Smooth muscle cell (in vitro differentiated cells): ENCODE measurements at regions not wholly inside any gene's neighbourhood (a gene's known extent, or its start where the extent isn't known, plus 50 kb on each side); places are given as distances from the start of the nearest gene placed in this dataset.

Experiments used
- DNase-seq: peaks from one replicate; lab custom pipeline; 2025; ENCODE audit not compliant: unreplicated experiment; lab: John Stamatoyannopoulos, UW
- H2AFZ ChIP-seq: fragments of 200-600 bp; sonication (generic); 2 replicates; pipeline ENCODE4 v1.6.0; 2016; ENCODE audit warnings: antibody characterized with exemption, low read depth, mild to moderate bottlenecking
- H3F3A ChIP-seq: fragments of 200-600 bp; sonication (generic); 2 replicates; pipeline ENCODE4 v1.6.0; 2017; ENCODE audit warnings: antibody characterized with exemption, low read depth
- H3K27ac ChIP-seq: fragments of 200-600 bp; sonication (generic); 2 replicates; pipeline ENCODE4 v1.5.1; 2016; ENCODE audit warnings: low read depth, mild to moderate bottlenecking
- H3K27me3 ChIP-seq: fragments of 200-600 bp; sonication (generic); 2 replicates; pipeline ENCODE4 v1.6.1; 2016; ENCODE audit warnings: low read depth, mild to moderate bottlenecking
- H3K36me3 ChIP-seq: fragments of 200-600 bp; sonication (generic); 2 replicates; pipeline ENCODE4 v1.5.1; 2016; ENCODE audit warnings: low read depth
- H3K4me1 ChIP-seq: fragments of 200-600 bp; sonication (generic); 2 replicates; pipeline ENCODE4 v1.5.1; 2016; ENCODE audit warnings: low read depth
- H3K4me2 ChIP-seq: fragments of 200-600 bp; sonication (generic); 2 replicates; pipeline ENCODE4 v1.6.0; 2016; ENCODE audit warnings: mild to moderate bottlenecking
- H3K4me3 ChIP-seq: fragments of 200-600 bp; sonication (generic); 2 replicates; pipeline ENCODE4 v1.5.1; 2016; ENCODE audit warnings: mild to moderate bottlenecking
- H3K79me2 ChIP-seq: fragments of 200-600 bp; sonication (generic); 2 replicates; pipeline ENCODE4 v1.6.0; 2016; ENCODE audit warnings: low read depth, mild to moderate bottlenecking
- H3K9ac ChIP-seq: fragments of 200-600 bp; sonication (generic); 2 replicates; pipeline ENCODE4 v1.6.0; 2016; ENCODE audit warnings: low read depth
- H3K9me3 ChIP-seq: fragments of 200-600 bp; sonication (generic); replicated peaks from 2 replicates; pipeline ENCODE4 v1.5.1; 2016; ENCODE audit warnings: low read depth
- H4K20me1 ChIP-seq: fragments of 200-600 bp; sonication (generic); 2 replicates; pipeline ENCODE4 v1.6.0; 2016; ENCODE audit warnings: low read depth
- WGBS: methylation state at CpG from one replicate; pipeline ENCODE4 v1.1.7; 2016; ENCODE audit warnings: low lambda C conversion rate; 5-methylcytosine and 5-hydroxymethylcytosine counted together
- TF ChIP-seq, protein P1 (sequence below): fragments of 200-600 bp; sonication (generic); IDR thresholded peaks from 2 replicates; pipeline ENCODE4 v1.5.1; 2017; ENCODE audit warnings: borderline replicate concordance, mild to moderate bottlenecking, antibody characterized with exemption; ENCODE audit not compliant: insufficient read depth, poor library complexity, severe bottlenecking

GRCh38 chr2:60391230-60391629, 162.2 kb downstream of the BCL11A start:
- Histone ChIP-seq H3K27ac (no peak overlapping the region), H3K36me3 (no peaks in the 10 kb centered on the region), H3F3A (no peaks in the 10 kb centered on the region), H3K9ac (no peak overlapping the region), H2AFZ (no peak overlapping the region), H3K4me2 (no peak overlapping the region), H3K4me1 (no peaks in the 10 kb centered on the region), H3K27me3 (no peaks in the 10 kb centered on the region), H3K4me3 (no peak overlapping the region), H3K79me2 (no peaks in the 10 kb centered on the region), H4K20me1 (no peaks in the 10 kb centered on the region), H3K9me3 (no peaks in the 10 kb centered on the region)
- WGBS: 87% methylated on average over 6 of the region's 6 CpGs
- no peak for DNase-seq
- TF ChIP-seq, protein P1, sequence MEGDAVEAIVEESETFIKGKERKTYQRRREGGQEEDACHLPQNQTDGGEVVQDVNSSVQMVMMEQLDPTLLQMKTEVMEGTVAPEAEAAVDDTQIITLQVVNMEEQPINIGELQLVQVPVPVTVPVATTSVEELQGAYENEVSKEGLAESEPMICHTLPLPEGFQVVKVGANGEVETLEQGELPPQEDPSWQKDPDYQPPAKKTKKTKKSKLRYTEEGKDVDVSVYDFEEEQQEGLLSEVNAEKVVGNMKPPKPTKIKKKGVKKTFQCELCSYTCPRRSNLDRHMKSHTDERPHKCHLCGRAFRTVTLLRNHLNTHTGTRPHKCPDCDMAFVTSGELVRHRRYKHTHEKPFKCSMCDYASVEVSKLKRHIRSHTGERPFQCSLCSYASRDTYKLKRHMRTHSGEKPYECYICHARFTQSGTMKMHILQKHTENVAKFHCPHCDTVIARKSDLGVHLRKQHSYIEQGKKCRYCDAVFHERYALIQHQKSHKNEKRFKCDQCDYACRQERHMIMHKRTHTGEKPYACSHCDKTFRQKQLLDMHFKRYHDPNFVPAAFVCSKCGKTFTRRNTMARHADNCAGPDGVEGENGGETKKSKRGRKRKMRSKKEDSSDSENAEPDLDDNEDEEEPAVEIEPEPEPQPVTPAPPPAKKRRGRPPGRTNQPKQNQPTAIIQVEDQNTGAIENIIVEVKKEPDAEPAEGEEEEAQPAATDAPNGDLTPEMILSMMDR: no peak

DNA sequence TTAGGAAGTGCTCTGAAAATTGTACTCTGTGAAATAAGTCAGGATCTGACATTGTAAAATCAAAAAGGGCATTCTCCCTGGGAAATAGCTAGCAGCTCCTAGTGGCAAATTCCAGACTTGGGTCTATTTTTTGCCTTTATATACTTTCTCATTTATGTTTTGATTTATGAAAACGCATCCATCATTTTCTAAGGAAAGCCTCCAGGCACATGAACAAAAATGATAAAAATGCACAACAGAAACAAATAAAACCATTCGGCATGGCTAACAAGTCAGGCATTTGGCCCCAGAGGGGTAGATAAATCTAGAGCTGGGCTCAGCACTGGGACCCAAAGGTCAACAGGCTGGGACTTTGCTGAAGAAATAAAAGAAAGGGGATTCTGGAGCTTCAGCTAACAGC, 167.0 kb downstream of the BCL11A start:
- peaks cover 5% of the 10 kb centered on the region for H3K4me1 ChIP-seq
- no peak for DNase-seq
- no peaks in the 10 kb centered on the region for H3K27me3 ChIP-seq
- no peak overlapping the region for H3K9ac ChIP-seq
- no peak overlapping the region for H3K4me3 ChIP-seq
- no peaks in the 10 kb centered on the region for H3K9me3 ChIP-seq
- no peak overlapping the region for H3K4me2 ChIP-seq
- H4K20me1 ChIP-seq: no peaks in the 10 kb centered on the region
- no peaks in the 10 kb centered on the region for H3K36me3 ChIP-seq
- TF ChIP-seq, protein P1: no peak
- H3F3A ChIP-seq: no peaks in the 10 kb centered on the region
- H3K79me2 ChIP-seq: no peaks in the 10 kb centered on the region
- 54% methylated on average over 2 of the region's 2 CpGs for WGBS
- H3K27ac ChIP-seq: no peak overlapping the region
- no peak overlapping the region for H2AFZ ChIP-seq

GRCh38 chr2:60385648-60386047, 167.8 kb downstream of the BCL11A start:
- H3K27me3 ChIP-seq: no peaks in the 10 kb centered on the region
- no peaks in the 10 kb centered on the region for H3F3A ChIP-seq
- no peaks in the 10 kb centered on the region for H3K79me2 ChIP-seq
- H4K20me1 ChIP-seq: no peaks in the 10 kb centered on the region
- no peak overlapping the region for H3K4me3 ChIP-seq
- H3K9ac ChIP-seq: no peak overlapping the region
- H3K9me3 ChIP-seq: no peaks in the 10 kb centered on the region
- H3K36me3 ChIP-seq: no peaks in the 10 kb centered on the region
- 10% methylated on average over 5 of the region's 5 CpGs for WGBS
- DNase-seq: no peak
- H3K4me1 ChIP-seq: peaks cover 5% of the 10 kb centered on the region
- H2AFZ ChIP-seq: no peak overlapping the region
- peak overlapping the region; percentile 73 for H3K27ac ChIP-seq
- H3K4me2 ChIP-seq: no peak overlapping the region
- TF ChIP-seq, protein P1: no peak

DNA sequence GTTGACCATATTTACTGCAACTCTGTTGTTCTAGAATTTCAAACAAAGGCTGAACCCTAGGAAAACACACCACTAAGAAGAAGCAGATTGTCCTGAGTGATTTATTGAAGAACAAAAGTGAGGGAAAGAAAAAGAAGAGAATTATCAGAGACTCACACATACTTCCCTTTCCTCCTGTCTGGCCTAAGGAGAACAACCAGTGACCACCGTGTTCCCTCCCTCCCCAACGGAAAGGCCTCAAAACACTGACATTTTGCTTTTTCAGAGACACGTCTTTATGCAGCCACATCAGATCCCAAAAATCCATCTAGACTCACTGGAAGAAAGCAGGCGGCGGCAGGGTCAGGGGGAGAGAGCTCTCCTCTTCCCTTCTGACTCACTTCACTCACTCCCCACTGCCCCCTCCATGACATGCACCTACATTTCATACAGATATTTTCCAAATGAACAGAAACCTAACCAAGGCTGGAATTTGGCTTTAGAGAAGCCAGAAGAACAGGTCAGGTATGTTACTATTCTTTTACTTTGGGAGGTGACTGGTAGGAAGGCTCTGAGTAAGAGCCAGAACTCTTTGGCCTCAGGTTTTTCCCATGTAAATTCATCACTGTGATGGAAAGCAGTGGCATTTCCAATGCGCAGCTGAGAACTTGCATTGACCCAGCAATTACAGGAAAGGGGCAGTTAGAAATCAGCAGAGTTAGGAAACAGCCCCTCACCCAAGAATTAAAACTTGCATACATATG, 169.9 kb downstream of the BCL11A start:
- H3K79me2 ChIP-seq: no peaks in the 10 kb centered on the region
- H3F3A ChIP-seq: no peaks in the 10 kb centered on the region
- no peak overlapping the region for H3K4me3 ChIP-seq
- peak overlapping the region; percentile 73 for H3K27ac ChIP-seq
- peaks cover 5% of the 10 kb centered on the region for H3K4me1 ChIP-seq
- no peaks in the 10 kb centered on the region for H3K36me3 ChIP-seq
- H2AFZ ChIP-seq: peak overlapping the region; percentile 47
- H3K27me3 ChIP-seq: no peaks in the 10 kb centered on the region
- WGBS: 48% methylated on average over 6 of the region's 6 CpGs
- H4K20me1 ChIP-seq: no peaks in the 10 kb centered on the region
- H3K9ac ChIP-seq: peak overlapping the region; percentile 58
- no peak overlapping the region for H3K4me2 ChIP-seq
- TF ChIP-seq, protein P1: no peak
- no peak for DNase-seq
- H3K9me3 ChIP-seq: no peaks in the 10 kb centered on the region
